HG02840 (cell line): ENCODE measurements at regions not wholly inside any gene's neighbourhood (a gene's known extent, or its start where the extent isn't known, plus 50 kb on each side); places are given as distances from the start of the nearest gene placed in this dataset.

Experiments used
- ATAC-seq: cut with Tn5 transposase; IDR thresholded peaks from one replicate; pipeline ENCODE4 v1.9.1; 2021; ENCODE audit warnings: mild to moderate bottlenecking, moderate library complexity, moderate number of reproducible peaks; ENCODE audit not compliant: unreplicated experiment, low FRiP score

- ATAC-seq, result no peak
Observed at GRCh38 chr2:83705146-83705545, 753.9 kb downstream of the SUCLG1 start.

DNA sequence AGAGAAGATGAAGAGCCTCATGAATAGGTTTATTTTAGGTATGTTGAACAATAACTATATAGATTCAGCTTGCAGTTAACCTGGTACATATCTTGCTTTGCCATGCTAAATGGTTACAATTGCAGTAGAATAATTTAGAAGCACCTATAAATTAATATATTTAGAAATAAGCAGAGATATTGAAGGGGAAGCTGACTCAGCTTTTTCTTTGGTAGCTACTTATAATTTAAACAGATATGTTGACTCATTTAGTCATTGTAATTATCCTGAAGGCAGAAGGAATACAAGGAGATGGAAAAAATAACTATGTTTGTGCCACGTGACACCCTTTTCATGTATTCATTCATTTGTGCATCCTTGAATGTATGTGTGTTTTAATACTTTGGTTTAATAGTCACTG is 755.5 kb downstream of the SUCLG1 start:
- no peak for ATAC-seq

DNA sequence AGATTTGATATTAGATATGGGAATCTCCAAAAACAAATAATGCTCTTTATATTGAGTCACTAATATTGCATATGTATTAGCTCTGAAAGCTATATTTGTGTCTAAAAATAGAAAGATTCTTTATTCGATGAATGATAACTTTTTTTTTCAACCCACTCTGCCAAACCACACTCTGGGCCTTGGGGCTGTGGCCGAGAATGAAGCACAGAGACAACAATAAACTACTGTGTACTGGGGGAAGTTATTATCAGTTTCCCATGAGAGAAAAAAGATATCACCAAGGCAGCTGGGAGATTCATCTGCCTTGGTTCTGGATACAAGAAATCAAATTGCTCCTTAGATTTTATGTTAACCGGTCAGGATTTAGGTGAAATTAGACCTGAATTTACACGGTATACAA is 762.2 kb downstream of the SUCLG1 start:
- ATAC-seq, result no peak

- no peak for ATAC-seq
Observed at GRCh38 chr2:83695530-83695929, 763.5 kb downstream of the SUCLG1 start.

DNA sequence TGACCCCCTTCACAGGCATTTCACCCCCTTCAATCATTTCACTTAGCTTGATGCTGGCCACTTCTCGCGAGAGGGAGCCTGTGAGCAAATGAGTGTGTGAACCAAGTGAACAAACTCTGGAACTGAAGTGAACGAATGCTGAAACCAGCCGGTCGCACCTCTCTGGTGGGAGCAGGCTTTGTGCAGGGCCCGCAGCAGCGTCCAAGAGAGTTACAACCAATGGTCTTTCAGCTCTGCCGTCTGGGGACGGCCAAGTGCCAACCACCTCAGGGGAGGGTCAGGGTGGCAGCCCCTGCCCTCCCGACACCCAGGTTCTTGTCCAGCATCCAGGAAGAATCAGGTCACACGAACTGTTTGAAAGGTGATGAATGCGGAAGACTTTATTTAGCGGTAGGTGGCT is 764.0 kb downstream of the SUCLG1 start:
- ATAC-seq, result no peak

DNA sequence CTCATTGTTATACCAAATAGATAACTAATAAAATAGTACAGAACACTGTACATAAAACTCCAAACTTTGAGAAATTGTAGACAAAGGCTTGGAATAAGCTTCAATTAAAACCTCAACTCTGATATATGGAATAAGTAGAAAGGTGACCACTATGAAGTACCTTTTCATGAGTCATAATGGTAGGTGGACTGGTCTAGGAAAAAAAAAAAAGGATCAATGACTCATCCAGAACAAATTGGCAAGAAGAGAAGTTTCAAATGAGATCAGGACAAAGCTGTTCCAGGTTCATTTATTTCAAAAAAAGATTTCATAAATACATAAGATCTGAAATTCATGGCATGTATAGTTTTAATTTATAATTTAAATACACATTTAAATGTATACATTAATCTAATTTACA is 769.7 kb downstream of the SUCLG1 start:
- ATAC-seq, result no peak

DNA sequence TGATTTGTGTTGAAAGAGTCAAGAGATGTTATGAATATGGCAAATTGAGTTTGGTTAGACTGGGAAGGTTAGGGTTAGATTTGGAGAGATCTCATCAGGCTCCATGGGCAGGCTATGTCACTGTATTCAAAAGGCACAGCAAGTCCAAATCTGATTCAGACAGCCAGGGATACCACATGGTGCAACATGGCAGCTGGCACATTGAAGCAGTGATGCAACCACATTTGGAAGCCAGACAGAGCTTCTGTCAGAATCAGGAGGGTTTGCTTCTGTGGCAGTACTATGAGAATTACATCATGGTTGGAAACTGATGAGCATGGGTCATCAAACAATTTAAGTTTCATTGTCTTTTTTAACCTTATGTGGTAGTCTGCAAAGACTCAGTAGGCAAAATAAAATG is 772.2 kb downstream of the SUCLG1 start:
- no peak for ATAC-seq

GRCh38 chr2:83674050-83674449 is 785.0 kb downstream of the SUCLG1 start:
- no peak for ATAC-seq

DNA sequence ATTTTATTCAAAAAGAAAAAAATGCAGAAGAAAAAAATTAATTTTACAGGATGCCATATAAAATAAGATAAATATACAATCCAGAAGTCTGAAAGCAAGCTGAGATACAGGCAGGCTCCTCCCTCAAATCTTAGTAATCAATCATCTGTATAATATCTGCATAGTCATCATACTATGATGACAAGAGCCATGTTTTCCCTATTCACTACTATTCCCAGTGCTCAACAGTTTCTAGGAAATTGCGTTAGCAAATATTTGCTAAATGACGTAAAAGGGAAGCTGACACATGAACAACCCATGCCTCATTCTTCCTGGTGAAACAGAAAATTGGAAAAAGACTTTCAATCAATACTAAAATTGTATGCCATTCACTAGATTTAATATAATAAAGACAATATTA is 793.2 kb downstream of the SUCLG1 start:
- no peak for ATAC-seq

DNA sequence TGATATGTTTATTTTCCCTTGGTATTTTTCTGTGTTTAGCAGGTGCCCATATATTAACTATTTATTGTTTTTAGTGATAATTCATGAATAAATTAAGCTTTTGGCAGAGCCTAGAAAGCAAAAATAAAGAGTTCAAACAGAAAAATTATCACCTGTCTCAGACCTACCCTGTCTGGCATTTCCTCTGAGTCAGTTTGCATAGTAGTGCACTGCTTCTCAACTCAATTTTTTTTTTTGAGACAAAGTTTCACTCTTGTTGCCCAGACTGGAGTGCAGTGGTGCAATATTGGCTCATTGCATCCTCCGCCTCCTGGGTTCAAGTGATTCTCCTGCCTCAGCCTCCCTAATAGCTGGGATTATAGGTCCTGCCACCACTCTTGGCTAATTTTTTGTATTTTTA is 793.9 kb downstream of the SUCLG1 start:
- ATAC-seq, result no peak

- no peak for ATAC-seq
Observed at GRCh38 chr2:83661711-83662110, 797.4 kb downstream of the SUCLG1 start.

- no peak for ATAC-seq
Observed at GRCh38 chr2:83654091-83654611, 804.9 kb downstream of the SUCLG1 start.

GRCh38 chr2:83650898-83651297 is 808.2 kb downstream of the SUCLG1 start:
- ATAC-seq, result no peak

GRCh38 chr2:83650161-83650560 is 808.9 kb downstream of the SUCLG1 start:
- no peak for ATAC-seq

DNA sequence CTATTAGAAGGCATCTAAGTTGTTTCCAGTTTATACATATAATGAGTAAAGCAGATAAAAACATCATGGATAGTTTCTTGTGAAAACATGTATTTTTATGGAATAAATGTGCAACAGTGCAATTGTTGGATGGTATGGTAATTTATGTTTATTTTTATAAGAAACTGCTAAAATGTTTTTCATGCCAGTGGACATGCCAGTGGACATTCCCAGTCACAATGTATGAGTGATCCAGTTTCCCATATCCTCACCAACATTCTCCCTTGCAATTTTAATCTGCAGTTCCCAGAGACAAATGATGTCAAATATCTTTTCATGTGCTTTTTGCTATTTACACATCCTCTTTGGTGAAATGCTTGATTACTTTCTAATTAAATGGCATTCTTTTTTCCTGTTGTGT is 818.6 kb downstream of the SUCLG1 start:
- no peak for ATAC-seq

DNA sequence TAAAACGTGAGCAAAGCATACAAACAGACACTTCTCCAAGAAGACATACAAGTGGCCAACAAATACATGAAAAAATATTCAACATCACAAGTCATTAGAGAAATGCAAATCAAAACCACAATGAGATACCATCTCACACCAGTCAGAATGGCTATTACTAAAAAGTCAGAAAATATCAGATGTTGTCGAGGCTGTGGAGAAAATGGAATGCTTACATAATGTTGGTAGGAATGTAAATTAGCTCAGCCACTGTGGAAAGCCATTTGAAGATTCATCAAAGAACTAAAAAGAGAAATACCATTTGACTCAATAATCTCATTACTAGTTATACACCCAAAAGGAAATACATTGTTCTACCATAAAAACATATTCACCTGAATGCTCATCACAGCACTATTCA is 825.7 kb downstream of the SUCLG1 start:
- no peak for ATAC-seq

- ATAC-seq, result no peak
Observed at GRCh38 chr2:83630351-83630750, 828.7 kb downstream of the SUCLG1 start.

- no peak for ATAC-seq
Observed at GRCh38 chr2:83615511-83615910, 843.6 kb downstream of the SUCLG1 start.

DNA sequence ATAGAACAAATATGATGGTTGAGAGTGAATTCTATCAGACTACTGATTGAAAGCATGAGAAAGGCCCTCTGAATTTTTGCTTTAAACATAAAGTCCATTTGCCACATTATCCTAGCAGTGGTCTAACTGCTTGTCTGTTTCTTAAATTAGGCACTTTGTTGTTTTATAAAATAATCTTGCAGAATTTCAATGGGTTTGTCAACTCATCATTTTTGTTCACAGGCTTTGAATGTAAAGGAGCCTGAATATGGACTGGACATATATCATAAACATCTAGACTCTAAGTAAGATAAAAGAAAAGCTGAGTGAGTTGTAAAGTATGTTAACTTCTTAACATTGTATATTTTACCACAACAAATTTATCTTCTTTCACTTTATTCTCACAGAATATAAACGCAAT is 845.9 kb downstream of the SUCLG1 start:
- ATAC-seq, result no peak

GRCh38 chr2:83602753-83603152 is 856.3 kb downstream of the SUCLG1 start:
- no peak for ATAC-seq

DNA sequence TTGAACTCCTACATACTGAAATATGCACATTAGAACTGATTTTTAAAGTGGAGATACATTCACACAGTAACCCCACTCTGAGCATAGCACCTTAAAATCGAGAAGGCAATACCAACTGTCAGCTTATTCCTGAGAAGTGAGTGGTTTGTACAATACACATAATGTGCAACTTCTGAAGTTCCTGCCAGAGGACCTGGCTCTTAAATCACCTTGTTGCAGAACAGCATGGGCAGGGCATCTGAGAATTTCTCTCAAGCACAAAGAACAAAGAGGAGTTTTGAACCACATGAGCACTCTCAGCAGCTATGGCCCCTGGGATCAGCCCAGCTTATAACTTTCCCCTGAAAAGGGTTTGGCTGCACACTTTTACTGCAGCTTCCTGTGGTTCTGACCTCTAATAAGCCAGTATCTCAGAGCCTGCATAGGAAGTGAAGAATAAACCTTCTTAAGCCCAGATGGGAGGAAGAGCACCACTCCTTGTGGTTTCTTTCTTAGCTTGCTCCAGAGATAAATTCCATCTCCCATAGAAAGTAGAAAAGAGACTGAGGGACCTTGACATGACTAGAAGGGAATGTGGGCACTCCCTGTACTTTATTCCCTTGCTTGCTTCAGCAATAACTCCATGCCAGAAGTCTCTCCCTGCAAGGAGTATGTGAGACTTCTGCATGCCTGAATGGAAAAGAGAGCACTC is 862.3 kb downstream of the SUCLG1 start:
- no peak for ATAC-seq

GRCh38 chr2:83595926-83596325 is 863.2 kb downstream of the SUCLG1 start:
- ATAC-seq, result no peak
